Uterus (tissue), 2 donors: ENCODE measurements at regions not wholly inside any gene's neighbourhood (a gene's known extent, or its start where the extent isn't known, plus 50 kb on each side); places are given as distances from the start of the nearest gene placed in this dataset.

ENCODE experiments used
- POLR2A ChIP-seq, 2 donors: fragments of 450-650 bp; IDR thresholded peaks; one replicate each; pipeline ENCODE4 v1.6.1; 2016; ENCODE audit warnings: antibody characterized with exemption in 2 of 2, mild to moderate bottlenecking in 1 of 2, moderate library complexity in 1 of 2
- TF ChIP-seq, protein P1 (sequence below), 4 experiments: fragments of 200-600 bp in 2 of 4; fragments of 450-650 bp in 2 of 4; sonication (generic) in 2 of 4; IDR thresholded peaks; one replicate each; pipeline ENCODE4 v1.5.1; 2016 to 2019; ENCODE audit warnings: antibody characterized with exemption in 4 of 4, mild to moderate bottlenecking in 2 of 4, moderate library complexity in 1 of 4

DNA sequence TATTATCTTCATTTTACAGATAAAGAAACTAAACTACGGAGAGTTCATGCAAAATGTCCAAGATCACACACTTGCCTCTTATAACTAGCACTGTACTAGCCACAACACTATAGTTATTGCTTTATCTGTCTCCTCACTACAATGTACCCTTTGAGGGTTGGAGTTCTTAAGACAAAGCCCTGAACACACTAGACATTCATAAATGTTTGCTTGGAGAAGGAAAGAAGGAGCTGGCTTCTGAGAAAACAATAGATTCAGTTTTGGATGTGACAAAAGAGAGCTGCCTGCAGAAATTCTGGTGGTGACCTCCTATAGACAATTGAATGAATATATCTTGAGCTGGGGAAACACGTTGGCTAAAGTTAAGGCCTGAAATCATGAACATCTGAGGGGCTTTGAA, 169.9 kb upstream of the ARHGEF26 start:
- TF ChIP-seq, protein P1, sequence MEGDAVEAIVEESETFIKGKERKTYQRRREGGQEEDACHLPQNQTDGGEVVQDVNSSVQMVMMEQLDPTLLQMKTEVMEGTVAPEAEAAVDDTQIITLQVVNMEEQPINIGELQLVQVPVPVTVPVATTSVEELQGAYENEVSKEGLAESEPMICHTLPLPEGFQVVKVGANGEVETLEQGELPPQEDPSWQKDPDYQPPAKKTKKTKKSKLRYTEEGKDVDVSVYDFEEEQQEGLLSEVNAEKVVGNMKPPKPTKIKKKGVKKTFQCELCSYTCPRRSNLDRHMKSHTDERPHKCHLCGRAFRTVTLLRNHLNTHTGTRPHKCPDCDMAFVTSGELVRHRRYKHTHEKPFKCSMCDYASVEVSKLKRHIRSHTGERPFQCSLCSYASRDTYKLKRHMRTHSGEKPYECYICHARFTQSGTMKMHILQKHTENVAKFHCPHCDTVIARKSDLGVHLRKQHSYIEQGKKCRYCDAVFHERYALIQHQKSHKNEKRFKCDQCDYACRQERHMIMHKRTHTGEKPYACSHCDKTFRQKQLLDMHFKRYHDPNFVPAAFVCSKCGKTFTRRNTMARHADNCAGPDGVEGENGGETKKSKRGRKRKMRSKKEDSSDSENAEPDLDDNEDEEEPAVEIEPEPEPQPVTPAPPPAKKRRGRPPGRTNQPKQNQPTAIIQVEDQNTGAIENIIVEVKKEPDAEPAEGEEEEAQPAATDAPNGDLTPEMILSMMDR (IDR thresholded peaks at IDR 0.05) = no peak
- no peak for TF ChIP-seq POLR2A (IDR thresholded peaks at IDR 0.05)
